Body of pancreas (tissue), 4 donors: ENCODE measurements at regions not wholly inside any gene's neighbourhood (a gene's known extent, or its start where the extent isn't known, plus 50 kb on each side); places are given as distances from the start of the nearest gene placed in this dataset.

Experiments used
- ATAC-seq: fragments of 150-250 bp; one replicate; pipeline ENCODE4 v1.9.1; 2016
- DNase-seq, 4 donors: peaks; one replicate each; pipeline ENCODE4 v3.0.0-alpha.2; 2019
- H3K27ac ChIP-seq, 4 donors: fragments of 200-600 bp; sonication (generic); 1 replicate in 3 of 4; 2 replicates in 1 of 4; pipeline versions ENCODE4 v1.5.1 to v1.6.1; 2016 to 2019; ENCODE audit warnings: mild to moderate bottlenecking in 1 of 4, mixed read lengths in 1 of 4, moderate library complexity in 1 of 4
- H3K27me3 ChIP-seq, 2 donors: fragments of 200-600 bp; sonication (generic); one replicate each; pipeline ENCODE4 v1.6.0; 2016; ENCODE audit warnings: mild to moderate bottlenecking in 1 of 2
- H3K36me3 ChIP-seq, 2 donors: fragments of 200-600 bp; sonication (generic); replicated peaks in 1 of 2; 2 replicates each; pipeline ENCODE4 v1.5.1; 2016; ENCODE audit warnings: low read depth in 2 of 2; ENCODE audit not compliant: insufficient read depth in 1 of 2
- H3K4me1 ChIP-seq: fragments of 200-600 bp; sonication (generic); one replicate; pipeline ENCODE4 v1.6.0; 2016
- H3K4me3 ChIP-seq, 2 donors: fragments of 200-600 bp; sonication (generic); 1 replicate in 1 of 2; 2 replicates in 1 of 2; pipeline ENCODE4 v1.5.1; 2016 to 2019
- H3K9me3 ChIP-seq, 3 donors: fragments of 200-600 bp; sonication (generic); 1 replicate in 2 of 3; 2 replicates in 1 of 3; pipeline ENCODE4 v1.5.1; 2016
- POLR2A ChIP-seq, 3 donors: fragments of 450-650 bp; IDR thresholded peaks; one replicate each; pipeline ENCODE4 v1.6.1; 2016; ENCODE audit warnings: antibody characterized with exemption in 3 of 3, mild to moderate bottlenecking in 2 of 3
- WGBS, 2 donors: methylation state at CpG; one replicate each; pipeline ENCODE4 v1.1.5; 2017; 5-methylcytosine and 5-hydroxymethylcytosine counted together
- intact Hi-C: fragments of 100-400 bp; cut with DNase I; formaldehyde crosslinking; loops from one replicate; pipeline ENCODE4 v1.15.1; 2023
- TF ChIP-seq, protein P1 (sequence below), 7 experiments: fragments of 450-650 bp in 4 of 7; fragments of 200-600 bp in 3 of 7; sonication (generic) in 3 of 7; IDR thresholded peaks; one replicate each; pipeline ENCODE4 v1.5.1; 2016 to 2019; ENCODE audit warnings: antibody characterized with exemption in 7 of 7

DNA sequence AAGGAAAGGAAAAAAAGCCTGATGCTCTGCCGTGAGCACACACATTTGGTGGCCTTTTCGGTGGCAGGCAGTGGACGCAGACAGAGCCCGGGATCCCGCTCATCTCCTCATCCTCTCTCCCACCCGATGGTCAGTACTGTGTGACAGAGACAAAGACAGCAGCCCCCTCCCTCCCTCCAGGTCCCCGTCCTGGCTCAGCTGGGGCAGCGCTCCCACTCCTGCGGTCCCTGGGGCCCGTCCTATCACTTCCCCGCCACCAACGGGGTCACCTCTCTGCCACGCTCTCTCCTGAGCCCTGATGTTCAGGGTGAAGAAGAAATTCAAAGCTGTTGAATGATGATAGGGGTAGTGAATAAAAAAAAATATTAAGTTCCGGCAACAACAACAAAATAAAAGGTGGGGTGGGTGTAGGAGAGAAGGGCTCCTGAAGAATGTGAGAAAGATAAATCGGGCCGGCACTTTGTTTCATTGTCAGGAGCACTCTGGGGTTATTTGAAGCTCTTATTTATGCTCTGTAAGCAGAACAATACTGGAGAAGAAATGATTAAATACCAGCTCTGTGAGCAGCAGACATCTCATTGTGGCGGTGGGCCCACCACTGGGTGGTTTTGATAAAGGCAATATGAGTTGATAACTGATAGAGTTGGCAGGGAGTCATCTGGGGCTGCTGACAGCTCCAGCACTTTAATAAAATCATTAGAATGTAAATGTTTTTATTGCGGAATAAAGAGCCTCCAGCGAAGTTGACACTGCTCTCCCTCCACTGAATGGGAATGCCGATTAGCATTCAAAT, 417.7 kb downstream of the IRX1 start:
- ATAC-seq: no peak
- Histone ChIP-seq H3K4me1 (no peaks in the 10 kb centered on the region), H3K27me3 (no peaks in the 10 kb centered on the region), H3K27ac (no peak overlapping the region), H3K9me3 (no peaks in the 10 kb centered on the region), H3K4me3 (no peak overlapping the region), H3K36me3 (no peaks in the 10 kb centered on the region)
- no peak for DNase-seq
- WGBS, 2 donors: 53 to 63% methylated on average over 20 of the region's 20 CpGs
- intact Hi-C loops: no loop called here
- no peak for TF ChIP-seq POLR2A (IDR thresholded peaks at IDR 0.05)
- TF ChIP-seq, protein P1, sequence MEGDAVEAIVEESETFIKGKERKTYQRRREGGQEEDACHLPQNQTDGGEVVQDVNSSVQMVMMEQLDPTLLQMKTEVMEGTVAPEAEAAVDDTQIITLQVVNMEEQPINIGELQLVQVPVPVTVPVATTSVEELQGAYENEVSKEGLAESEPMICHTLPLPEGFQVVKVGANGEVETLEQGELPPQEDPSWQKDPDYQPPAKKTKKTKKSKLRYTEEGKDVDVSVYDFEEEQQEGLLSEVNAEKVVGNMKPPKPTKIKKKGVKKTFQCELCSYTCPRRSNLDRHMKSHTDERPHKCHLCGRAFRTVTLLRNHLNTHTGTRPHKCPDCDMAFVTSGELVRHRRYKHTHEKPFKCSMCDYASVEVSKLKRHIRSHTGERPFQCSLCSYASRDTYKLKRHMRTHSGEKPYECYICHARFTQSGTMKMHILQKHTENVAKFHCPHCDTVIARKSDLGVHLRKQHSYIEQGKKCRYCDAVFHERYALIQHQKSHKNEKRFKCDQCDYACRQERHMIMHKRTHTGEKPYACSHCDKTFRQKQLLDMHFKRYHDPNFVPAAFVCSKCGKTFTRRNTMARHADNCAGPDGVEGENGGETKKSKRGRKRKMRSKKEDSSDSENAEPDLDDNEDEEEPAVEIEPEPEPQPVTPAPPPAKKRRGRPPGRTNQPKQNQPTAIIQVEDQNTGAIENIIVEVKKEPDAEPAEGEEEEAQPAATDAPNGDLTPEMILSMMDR (IDR thresholded peaks at IDR 0.05): no peak

- WGBS, 2 donors: 44 to 69% methylated on average over 4 of the region's 4 CpGs
- no peak for ATAC-seq
Observed at GRCh38 chr5:4015709-4016108, 420.1 kb downstream of the IRX1 start.

DNA sequence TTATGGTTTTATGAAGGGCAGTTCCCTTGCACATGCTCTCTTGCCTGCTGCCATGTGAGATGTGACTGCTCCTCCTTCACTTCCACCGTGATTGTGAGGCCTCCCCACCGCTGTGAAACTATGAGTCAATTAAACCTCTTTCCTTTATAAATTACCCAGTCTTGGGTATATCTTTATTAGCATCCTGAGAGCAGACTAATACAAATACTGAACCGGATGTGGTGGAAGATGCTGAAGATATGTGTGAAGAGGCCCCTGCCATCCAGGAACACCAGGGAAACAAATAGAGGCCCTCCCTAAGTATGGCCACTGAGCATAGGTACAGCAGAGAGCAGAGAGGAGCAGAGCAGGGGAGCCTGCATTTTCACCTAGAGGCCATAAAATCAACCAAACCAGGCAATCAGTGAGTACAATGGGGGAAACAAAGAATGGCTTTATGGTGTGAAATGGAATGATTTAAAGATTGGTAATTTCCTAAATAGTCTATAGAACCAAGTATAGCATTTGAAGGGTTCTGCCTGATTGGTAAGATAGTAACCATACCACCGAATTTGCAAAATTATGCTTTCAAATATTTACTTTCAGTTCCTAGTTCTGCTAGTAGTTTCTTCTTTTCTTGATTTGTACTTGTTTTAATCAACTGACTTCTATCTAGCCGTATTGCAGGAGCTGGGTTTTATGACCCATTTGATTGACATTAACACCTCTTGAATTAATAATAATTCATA, 421.6 kb downstream of the IRX1 start:
- TF ChIP-seq POLR2A (IDR thresholded peaks at IDR 0.05): no peak
- TF ChIP-seq, protein P1 (IDR thresholded peaks at IDR 0.05): no peak
- Histone ChIP-seq H3K4me1 (no peaks in the 10 kb centered on the region), H3K9me3 (no peaks in the 10 kb centered on the region), H3K27ac (no peak overlapping the region), H3K27me3 (no peaks in the 10 kb centered on the region), H3K4me3 (no peak overlapping the region), H3K36me3 (no peaks in the 10 kb centered on the region)
- WGBS, 2 donors: 53 to 61% methylated on average over 5 of the region's 5 CpGs
- intact Hi-C loops: no loop called here
- DNase-seq: no peak
- no peak for ATAC-seq

More at GRCh38 chr5:4015709-4016108, 420.1 kb downstream of the IRX1 start:
- TF ChIP-seq POLR2A (IDR thresholded peaks at IDR 0.05): no peak
- TF ChIP-seq, protein P1 (IDR thresholded peaks at IDR 0.05): no peak
- H3K9me3 ChIP-seq: no peaks in the 10 kb centered on the region
- no peaks in the 10 kb centered on the region for H3K27me3 ChIP-seq
- DNase-seq: no peak
- no peak overlapping the region for H3K4me3 ChIP-seq
- H3K27ac ChIP-seq: no peak overlapping the region
- intact Hi-C loops: no loop called here
- no peaks in the 10 kb centered on the region for H3K36me3 ChIP-seq
- no peaks in the 10 kb centered on the region for H3K4me1 ChIP-seq

DNA sequence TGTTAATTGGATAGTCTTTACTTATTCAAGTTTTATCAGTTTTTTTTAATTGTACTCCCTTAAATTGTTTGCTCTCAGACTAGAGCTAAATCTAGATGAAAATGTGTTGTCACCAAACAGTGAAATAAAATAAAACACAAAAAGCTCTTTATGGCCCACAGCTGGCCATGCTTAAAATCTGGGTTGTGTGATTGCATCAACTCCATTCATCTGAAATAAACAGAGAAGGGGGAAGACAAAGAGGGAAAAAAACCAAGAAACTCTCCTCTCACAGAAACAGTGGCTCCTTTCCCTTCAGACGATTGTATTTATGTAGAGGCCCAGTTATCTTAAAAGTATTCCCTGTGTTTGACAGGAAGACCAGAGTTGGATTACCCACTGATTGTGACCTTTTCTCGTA, 422.4 kb downstream of the IRX1 start:
- Histone ChIP-seq H3K36me3 (no peaks in the 10 kb centered on the region), H3K9me3 (no peaks in the 10 kb centered on the region), H3K4me1 (no peaks in the 10 kb centered on the region), H3K4me3 (no peak overlapping the region), H3K27ac (no peak overlapping the region), H3K27me3 (no peaks in the 10 kb centered on the region)
- DNase-seq: no peak
- TF ChIP-seq POLR2A (IDR thresholded peaks at IDR 0.05): no peak
- TF ChIP-seq, protein P1 (IDR thresholded peaks at IDR 0.05): no peak
- intact Hi-C loops: no loop called here
- 17 to 37% methylated on average over 2 of the region's 2 CpGs for WGBS, 2 donors
- no peak for ATAC-seq
